Stimulated activated CD8-positive, alpha-beta memory T cell treated with anti-CD3 and anti-CD28 coated beads, Interleukin-7, amount 100 ng/mL, for 24 hours (primary cell): ENCODE measurements at regions not wholly inside any gene's neighbourhood (a gene's known extent, or its start where the extent isn't known, plus 50 kb on each side); places are given as distances from the start of the nearest gene placed in this dataset.
"Not testable (repeated sequence)": the region's sequence is repeated elsewhere in the genome, so short reads cannot be mapped to it uniquely, and the experiment has no call there.

Experiments used
- DNase-seq: peaks from one replicate; pipeline ENCODE4 v3.0.0-alpha.2; 2020; ENCODE audit warnings: low read depth

DNA sequence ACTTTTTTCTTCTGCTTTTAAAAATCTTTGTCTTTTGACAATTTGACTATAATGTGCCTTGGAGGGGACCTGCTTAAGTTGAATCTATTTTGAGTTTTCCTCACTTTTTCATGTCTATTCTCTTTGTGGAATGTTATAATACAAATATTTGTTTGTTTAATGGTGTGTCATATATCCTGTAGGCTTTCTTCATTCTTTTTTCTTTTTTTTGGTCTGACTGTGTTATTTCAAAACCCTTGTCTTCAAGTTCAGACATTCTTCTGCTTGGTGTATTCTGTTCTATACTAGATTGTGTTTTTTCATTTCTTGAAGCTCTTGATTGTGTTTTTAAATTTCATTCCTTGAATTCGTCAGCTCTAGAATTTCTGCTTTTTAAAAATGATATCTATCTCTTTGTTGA, 228.2 kb downstream of the STK31 start:
- no peak for DNase-seq

DNA sequence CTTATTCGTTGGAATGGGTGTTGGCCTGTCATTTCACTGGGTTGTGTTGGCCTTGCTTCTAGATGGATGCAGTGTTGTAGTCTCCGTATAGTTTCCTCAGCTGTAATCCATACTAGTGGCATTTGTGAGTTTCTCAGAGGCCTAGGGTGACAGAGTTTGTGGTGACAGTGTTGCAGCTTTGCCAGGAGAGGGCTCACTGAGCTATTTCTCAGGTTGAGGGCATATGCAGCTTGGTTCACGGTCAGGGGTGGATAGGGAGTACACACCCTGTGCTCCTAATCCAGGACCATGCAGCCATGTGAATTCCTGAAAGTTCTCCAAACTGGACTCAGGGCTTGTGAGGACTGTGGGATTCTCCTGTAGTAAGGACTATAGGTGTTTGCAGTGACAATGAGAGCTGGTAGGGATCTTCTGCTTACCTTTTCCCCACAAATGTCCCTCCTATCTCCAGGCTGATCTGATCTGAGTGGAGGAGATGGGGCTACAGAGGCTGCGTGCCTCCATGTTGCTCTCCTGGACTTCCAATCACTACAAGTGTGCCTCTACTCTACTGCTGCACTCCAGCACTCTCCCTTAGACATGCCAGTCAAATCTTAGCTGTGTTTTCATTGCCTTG, 229.0 kb downstream of the STK31 start:
- no peak for DNase-seq

- DNase-seq = not testable (repeated sequence)
Measured at GRCh38 chr7:23939747-23940146, 229.7 kb downstream of the STK31 start.

- DNase-seq = no peak
Measured at GRCh38 chr7:23941551-23941950, 231.5 kb downstream of the STK31 start.

- DNase-seq = no peak
Measured at GRCh38 chr7:23942032-23942431, 232.0 kb downstream of the STK31 start.

- no peak for DNase-seq
Measured at GRCh38 chr7:23944131-23944530, 234.1 kb downstream of the STK31 start.

- no peak for DNase-seq
Measured at GRCh38 chr7:23945472-23945871, 235.5 kb downstream of the STK31 start.

DNA sequence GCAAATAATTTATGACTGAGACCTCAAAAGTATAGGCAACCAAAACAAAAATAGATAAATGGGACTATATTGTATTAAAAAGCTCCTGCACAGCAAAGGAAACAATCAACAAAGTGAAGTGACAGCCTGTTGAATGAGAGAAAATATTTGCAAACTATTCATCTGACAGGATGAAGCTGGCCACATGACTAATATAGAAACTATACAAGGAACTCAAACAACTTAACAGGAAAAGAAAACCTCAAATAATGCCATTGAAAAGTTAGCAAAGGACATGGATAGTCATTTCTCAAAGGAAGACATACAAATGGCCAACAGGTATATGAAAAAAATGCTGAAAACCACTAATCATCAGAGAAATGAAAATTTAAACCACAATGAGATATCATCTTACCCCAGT, 245.1 kb downstream of the STK31 start:
- no peak for DNase-seq

GRCh38 chr7:23955600-23956149, 245.7 kb downstream of the STK31 start:
- DNase-seq = no peak

DNA sequence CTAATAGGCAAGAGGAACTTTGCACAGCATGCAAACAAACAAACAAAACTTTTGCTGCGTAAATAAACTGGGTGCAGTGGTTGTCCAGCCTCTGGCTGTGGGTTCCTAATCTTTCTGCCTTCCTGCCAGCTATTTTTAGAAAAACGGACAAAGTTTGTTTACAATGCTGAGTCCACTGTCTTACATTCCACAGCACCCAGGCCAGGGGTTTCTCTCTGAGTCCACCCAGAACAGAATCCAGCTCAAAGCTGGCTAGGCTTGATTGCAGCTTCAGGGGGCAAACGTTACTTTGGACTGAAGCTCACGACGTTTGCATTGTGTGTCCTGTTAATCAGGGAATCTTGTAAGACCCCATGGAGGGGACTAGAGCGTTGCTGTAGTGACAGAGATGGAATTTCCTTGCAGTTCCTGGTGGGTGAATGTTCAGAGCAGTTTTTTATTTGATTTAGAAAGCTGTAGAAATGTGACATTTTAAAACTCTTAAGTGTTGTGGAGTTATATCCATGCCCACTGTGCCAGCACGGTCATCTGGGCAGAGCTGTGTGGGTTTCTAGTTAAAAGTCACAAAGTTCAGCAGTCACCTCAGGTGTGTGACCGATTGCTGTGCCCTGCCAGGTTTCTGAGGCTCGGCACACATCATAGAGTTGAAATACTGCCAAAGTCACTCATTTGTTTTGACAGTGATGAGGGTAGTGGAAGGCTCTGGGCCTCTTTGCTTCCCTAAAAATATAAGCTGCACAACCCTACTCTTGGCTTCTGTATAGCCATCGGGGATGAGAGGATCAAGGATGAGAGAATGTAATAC, 247.0 kb downstream of the STK31 start:
- DNase-seq = no peak

DNA sequence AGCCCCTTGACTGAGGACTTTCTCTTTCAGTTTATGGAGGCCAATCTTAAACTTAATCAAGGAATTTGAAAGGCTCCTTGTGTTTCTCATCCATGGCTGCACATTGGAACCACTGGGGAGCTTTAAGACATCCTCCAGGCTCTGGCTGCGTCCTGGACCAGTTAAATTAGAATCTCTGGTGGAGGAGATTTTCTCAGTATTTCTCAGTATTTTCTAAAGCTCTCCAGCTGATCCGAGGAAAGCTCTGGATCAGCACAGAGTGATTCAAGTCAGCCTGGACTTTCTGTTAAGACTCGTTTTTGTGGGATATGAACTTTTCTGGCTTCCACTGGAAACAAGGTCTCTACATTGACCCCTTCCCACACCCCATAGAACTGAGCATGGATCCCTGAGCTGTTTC, 249.8 kb downstream of the STK31 start:
- DNase-seq = no peak

- no peak for DNase-seq
Measured at GRCh38 chr7:23960361-23960760, 250.3 kb downstream of the STK31 start.

- DNase-seq = no peak
Measured at GRCh38 chr7:23963461-23964165, 253.6 kb downstream of the STK31 start.

GRCh38 chr7:23964715-23965114, 254.7 kb downstream of the STK31 start:
- DNase-seq = no peak

GRCh38 chr7:23965296-23965695, 255.3 kb downstream of the STK31 start:
- no peak for DNase-seq

- no peak for DNase-seq
Measured at GRCh38 chr7:23966941-23967340, 256.9 kb downstream of the STK31 start.

GRCh38 chr7:23967949-23968599, 258.1 kb downstream of the STK31 start:
- no peak for DNase-seq

DNA sequence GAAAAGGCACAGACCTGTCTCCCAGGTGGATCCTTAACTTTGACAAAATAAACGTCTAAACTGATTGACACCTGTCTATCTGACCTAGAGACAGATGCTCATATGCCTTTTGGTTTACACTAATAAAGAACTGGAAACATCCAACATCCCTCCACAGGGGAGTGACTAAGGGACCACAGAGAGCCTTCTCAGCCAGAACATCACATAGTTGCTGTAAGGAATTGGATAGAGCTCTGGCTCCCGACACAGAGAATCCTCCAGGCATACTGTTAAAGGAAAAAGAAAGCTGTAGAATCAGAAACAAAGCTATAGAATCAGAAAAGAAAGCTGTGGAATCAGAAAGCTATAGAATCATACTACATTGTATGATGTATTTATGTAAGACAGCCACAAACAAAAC, 258.8 kb downstream of the STK31 start:
- DNase-seq = no peak

GRCh38 chr7:23969443-23969842, 259.4 kb downstream of the STK31 start:
- no peak for DNase-seq

DNA sequence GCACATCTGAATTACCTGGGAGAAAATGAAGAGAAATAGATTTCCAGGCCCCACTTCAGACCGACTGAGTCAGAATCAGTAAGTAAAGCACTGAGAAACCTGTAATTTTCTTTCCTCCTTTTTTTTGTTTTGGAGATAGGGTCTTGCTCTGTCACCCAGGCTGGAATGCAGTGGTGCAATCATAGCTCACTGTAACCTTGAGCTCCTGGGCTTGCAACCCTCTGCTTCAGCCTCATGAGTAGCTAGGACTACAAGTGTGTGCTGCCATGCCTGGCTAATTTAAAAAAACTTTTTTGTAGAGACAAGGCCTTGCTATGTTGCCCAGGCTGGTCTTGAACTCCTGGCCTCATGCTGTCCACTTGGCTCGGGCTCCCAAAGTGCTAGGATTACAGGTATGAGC, 260.2 kb downstream of the STK31 start:
- no peak for DNase-seq

DNA sequence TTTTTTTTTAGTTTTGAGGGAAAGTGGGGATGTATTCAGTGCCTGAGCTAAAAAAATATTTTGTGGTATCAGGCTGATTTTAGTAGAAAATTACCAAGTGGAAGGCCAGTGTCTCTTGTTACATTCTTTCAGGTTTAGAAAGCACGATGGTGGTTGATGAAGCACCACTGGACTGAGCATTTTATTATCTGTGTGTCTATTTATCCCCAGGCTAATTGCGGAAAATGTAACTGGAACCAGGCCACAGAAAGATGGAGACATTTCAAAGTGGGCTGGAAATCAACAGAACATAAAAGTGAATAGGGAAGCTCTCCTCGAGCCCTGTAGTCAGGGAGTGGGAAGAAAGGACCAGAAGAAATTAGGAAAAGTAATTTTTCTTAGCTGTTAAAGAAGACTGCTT, 261.0 kb downstream of the STK31 start:
- no peak for DNase-seq

- DNase-seq = no peak
Measured at GRCh38 chr7:23972057-23972456, 262.0 kb downstream of the STK31 start.
